Stimulated activated CD8-positive, alpha-beta memory T cell treated with anti-CD3 and anti-CD28 coated beads, Interleukin-15, amount 100 ng/mL, for 48 hours (primary cell): ENCODE measurements at regions not wholly inside any gene's neighbourhood (a gene's known extent, or its start where the extent isn't known, plus 50 kb on each side); places are given as distances from the start of the nearest gene placed in this dataset.

Source experiments
- DNase-seq, 2 donors: peaks; one replicate each; pipeline ENCODE4 v3.0.0-alpha.2; 2020; ENCODE audit warnings: low read depth in 2 of 2

DNA sequence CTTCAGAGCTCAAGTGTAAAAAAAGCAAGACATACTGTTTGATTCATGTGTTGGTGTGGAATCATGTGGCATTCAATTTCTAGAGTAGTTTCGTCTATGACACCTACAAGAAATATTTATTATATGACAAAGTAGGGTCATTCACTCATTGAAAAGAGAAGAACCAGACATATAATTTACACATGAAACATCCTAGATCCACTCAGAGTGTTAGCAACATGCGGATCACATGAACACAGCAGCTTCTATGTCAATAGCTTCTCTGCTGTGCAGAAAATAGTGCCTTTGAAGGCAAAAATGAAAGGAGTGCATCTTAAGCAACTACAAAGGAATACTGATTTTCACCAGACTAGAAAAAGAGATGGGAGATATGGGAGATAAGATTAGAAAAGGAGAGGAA is 569.8 kb downstream of the RPS29 start:
- DNase-seq: no peak

DNA sequence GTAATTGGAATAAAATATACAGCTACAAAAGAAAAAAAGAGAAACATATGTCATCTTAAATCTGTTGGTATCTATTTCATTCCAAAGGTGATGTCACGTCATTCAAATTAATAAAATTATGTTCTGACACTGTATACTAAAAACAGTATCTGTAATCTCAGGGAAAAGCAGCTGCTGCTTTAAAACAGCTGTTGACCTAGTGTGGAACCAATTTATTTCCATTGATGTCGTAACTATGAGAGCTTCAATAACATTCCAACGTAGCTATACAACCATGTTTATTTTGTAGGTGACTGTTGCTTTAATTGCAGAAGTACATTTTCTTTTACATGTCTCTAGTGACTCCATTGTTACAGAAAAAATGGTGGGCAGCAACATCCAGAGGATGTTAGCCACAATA is 571.7 kb downstream of the RPS29 start:
- no peak for DNase-seq

DNA sequence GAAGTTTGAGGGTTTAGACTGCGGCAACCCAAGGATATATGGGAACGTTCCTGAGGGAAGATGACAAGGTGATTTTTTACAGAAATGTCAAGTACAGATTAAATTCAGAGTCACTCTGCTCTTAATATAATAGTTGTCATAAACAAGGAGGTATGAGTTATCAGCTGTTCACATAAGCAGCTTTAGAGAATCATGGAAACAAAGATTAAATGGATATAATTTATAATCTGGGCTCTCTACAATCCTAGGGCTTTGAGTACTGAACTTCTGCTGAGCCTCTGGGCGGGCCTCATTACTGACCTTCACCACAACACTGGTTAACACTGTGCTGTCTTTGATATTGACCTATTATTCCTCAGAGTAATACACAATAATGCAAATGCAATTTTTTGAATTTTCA is 577.8 kb downstream of the RPS29 start:
- no peak for DNase-seq

DNA sequence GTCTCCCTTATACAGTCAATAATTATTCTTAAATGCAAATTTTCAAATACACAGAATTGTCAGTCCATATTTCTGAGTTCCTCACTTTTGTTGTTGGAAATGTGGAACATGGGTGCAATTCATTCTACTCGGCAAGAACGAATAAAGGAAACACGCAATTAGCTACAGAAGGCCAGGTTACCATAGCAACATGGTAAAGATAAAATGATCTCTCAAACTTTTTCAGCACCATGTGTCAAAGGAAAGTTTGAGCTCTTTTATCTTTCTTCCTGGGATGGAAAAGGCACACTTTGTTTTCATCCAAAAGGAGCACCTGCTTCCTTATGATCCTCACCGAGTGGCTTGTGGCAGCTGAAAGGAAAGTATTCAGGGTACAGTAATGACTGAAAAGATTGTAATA is 595.0 kb downstream of the RPS29 start:
- DNase-seq: no peak

DNA sequence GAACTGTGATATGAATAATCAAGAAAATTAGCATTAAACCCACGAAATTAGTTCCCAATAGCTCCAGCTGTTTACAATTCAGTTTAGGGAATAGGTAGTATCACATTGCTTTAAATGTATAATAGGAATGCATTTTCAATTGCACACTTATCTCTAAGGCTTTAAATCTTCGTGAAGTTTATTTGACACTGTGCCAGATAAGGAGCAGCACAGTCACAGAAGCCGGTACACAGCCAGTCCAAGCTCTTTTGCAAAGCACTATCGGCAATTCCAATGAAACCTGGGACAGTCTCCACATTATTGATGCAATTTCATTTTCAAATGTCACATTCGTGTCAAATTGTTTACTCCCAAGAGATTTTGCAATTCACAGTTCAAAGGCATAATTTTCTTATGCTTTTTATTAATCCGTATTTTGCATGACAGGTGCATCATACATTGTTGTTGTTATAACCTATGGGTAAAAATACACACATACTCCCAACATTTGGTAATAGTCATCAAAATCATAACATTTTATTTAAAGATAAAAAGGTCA is 602.8 kb downstream of the RPS29 start:
- no peak for DNase-seq

DNA sequence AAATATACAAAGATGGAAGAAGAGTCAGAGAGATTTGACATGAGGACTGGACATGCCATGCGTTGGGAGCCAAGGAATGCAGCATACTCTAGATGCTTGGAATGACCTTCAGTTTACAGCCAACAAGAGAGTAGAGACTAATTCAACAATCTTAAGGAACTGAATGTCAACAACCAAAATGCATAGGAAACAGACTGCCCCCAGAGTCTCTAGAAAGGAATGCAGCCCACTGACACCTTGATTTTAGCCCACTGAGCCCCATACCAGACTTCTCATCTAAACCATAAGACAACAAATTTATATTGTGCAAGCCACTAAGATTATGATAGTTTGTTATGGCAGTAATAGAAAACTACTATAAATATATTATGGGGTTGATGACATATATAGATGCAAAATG is 611.2 kb downstream of the RPS29 start:
- DNase-seq: no peak

DNA sequence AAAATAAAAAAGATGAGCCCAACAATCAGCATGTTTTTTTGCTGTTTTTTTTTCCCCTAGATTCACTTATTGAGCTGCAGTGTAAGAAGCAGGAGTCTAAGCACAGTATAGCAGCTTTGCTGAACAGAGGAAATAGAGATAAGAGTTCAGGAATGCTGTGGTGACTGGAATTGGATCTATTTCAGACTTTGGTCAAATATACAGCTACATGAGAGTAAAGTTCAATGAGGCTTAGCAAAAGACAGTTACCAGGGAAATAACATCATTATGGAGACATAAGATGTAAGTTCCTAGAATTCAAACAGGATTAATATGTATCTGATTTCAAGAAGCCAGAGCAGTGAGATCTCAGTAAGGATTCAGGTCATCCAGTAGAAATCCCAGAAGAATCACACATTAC is 613.0 kb downstream of the RPS29 start:
- DNase-seq: no peak

DNA sequence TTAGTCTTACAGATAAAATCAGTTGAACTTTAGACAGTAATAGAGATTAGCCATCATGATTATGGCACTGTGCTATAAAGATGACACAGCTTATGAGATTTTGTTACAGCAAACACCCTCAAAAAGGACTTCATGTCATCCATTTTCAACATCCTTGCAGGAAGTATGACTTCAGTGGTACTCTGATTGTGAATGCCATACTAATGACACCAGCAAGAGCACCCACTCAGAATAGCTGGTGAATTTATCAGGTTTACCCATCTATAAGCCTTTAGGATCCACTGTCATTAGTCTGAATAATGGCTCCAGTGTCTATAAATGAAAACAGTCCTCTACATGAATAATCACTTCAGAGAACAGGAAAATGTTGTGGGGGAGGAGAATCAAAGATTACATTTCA is 615.2 kb downstream of the RPS29 start:
- no peak for DNase-seq

DNA sequence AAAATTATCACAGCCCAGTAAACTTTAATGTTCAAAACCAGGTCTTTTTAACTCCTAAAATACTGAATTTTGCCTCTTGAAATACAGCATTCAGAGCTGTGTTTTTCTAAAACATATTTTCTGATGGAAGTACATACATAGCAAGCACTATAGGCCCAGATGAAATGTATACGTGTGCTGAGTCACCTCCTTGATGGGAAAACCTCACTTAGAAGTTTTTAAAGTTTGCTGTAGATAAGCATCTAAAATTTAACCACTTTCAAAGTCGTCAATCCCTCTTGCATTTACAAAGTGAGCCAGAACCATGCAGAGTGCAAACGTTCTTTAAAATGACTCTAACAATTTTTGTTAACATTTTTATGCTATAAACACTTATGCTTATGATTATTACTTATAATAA is 618.8 kb downstream of the RPS29 start:
- no peak for DNase-seq

DNA sequence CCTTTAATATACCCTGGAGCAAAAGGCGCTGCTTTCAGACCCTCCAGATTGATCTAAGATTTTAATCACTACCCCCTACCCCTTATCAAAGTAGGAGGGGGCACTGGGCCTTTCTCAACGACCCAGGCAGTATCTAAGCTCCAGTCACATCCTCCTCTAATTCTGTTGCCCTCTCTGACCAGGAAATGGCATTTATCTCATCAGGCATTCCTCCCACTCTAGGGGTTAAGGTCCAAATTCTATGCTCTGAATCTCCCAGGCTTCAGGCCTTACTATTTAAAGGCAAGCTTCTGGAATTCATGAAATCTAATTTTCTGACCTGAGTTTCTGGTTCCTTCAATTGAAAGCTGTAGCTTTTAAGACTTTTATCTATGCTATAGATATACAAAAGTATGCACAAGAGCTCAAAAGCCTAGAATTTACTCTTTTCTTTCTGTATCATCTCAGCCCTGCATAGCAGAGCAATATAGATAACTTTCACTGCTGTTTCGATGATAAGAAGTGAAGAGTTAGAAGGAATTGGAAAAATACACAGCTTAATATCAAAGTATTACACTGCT is 622.9 kb downstream of the RPS29 start:
- no peak for DNase-seq

DNA sequence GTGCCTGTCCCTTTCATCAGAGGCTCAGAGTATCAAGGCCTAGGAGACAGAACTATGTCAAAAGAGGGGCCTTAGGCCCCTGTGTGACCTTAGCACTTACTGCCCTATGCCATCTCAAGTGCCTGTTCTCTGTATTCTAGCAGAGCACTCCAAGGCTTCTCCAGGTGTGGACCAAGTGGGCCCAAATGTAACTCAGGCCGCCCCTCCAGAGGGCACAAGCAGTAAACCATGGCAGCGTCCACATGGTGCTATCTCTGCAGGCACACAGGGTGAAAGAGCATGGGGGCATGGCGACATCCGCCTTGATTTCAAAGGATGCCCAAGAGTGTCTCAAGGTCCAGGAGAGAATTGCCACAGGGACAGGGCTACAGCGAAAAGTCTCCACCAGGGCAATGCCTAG is 628.7 kb downstream of the RPS29 start:
- no peak for DNase-seq

DNA sequence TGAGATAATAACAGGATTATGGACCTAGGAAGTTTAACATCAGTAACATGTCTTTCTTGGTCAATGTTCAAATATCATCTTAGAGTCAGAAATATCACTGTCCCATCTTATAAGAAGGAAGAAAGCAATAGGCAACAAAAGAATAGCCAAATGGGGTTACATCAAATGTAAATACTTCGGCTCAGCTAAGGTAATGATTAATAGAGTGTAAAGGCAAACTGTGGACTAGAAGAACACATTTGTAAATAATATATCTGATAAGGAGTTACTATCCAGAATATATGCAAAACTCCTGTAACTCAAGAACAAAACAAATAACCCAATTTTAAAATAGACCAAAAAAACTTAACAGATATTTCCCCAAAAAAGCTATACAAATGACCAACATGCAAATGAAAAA is 630.3 kb downstream of the RPS29 start:
- no peak for DNase-seq

DNA sequence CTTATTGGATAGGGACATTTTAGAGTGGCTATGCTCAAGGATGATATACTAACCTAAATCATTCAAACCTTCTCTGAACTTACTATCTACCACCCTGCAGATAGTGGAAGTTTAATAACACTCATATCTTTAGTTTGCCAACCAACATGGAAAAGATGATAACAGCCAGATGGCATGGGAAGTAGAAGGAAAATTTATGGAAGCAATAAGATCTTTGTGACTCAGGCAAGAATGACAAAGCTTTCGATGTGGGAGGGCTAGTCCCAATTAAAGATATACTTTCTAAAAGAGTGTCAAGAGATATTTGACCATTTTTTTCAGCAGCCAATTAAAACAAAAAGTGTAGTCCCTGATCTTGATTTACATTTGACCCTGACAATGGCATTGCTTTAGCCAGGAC is 631.7 kb downstream of the RPS29 start:
- no peak for DNase-seq

DNA sequence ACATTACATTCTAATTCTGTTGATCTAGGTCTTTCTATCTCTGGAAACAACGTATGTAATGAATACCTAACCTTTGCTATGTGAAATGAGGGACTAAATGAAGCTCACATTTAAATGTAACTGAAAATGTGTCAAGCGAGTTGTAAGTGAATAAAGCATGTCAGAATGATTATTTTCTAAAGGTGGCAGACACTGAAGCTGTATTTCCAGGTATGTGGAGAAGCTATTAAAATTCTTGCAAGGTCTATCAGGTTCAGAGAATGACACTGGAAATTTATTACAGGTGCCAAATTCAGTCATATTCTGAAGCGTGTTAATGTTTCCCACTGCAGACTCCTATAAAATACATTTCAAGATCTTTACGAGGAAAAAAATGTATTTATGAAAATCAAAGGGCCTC is 641.4 kb downstream of the RPS29 start:
- DNase-seq: no peak

DNA sequence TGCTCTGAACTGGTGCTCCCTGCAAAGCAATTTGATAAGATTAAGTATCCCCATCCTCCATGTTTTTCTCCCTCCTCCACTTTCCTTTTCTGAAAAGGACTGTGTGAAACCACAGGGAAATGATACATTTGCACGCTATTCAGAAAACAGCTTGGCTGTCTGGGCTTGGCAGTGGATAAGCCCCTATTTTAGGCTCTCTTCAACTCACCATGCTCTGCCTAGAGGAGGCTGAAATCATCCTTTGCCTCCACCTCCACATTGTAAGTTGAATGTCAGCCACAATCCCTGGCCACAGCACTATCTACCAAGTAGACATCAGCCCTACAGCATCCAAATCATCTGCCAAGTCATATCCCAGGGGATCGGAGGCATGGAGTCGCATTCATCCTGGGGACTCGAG is 642.3 kb downstream of the RPS29 start:
- DNase-seq: no peak

DNA sequence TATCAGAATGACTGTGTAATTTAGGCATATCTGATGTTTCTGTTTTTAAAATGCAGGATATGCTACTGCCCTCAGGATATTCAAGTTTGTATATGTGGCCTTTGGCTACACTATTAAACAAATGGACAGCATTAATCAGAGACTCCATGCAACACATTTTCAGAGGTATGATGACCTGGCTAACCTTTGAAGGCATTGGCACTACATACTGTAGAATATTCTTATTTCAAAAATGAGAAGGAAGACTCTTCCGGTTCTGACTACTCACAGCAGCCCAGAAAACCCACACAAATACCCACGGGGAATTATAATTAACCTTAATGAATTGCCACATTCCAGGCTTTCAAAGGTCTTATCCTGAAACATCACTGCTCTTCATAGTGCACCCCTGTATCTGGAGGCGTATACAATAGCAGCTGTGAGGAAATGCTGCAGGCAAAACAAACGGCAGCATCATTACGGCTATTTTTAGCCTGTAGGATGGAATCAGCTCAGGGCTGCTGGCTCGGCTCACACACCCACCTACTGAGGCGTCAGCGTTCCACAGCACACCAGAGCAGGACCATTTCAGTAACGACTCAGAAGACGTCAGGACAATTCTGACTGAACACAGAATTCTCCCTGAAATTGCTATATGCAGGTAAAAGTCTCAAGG is 648.5 kb downstream of the RPS29 start:
- DNase-seq: no peak

DNA sequence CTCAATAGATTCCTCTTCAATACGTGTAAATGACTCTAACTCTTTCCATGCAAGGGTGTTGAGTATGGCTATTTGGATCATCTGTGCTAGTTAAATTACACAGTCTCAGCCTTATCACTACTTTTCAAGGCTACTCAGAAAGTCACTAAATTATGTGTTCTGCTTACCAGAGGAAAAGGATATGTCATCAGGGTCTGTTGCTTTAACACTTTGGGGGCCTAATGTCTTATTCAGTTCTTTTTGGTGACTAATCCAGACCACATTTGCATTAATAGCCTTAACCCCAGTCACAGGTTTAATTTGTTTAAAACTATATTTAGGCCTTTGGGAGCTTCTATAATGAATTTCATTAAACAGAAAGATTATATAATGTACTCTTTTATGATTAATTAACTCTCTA is 649.3 kb downstream of the RPS29 start:
- no peak for DNase-seq

DNA sequence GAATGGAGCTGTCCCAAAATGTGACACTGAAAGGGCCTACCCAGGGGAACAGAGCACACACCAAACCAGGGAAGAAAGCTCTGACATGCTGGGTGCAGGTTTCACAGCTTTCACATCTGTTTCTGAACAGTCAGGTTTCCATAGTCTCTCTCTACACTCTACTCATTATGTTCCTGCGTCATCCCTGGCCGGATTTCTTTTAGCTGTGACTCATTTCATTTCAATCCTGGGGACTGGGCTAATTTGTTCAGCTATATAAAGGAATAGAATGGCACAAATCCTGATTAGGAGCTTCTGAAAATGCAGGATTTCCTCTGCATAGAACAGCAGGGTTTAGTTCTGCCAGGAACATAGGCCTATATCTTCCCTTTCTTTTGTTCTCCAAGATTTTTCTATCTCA is 649.8 kb downstream of the RPS29 start:
- no peak for DNase-seq

DNA sequence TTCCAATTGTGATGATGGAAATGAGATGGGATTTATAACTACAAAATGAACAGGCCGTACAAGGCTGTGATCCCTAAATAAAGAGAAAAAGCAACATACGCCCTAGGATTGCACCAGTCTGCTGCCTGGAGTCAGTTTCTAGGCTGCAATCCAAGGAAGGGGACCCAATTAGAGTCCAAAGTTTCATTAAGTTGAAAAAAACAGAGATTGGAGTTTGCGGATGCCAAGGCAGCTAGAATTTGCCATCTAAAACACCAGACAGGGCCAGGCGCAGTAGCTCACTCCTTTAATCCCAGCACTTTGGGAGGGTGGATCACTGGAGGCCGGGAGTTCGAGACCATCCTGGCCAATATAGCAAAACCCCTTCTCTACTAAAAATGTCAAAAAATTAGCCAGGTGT is 661.0 kb downstream of the RPS29 start:
- DNase-seq: no peak

DNA sequence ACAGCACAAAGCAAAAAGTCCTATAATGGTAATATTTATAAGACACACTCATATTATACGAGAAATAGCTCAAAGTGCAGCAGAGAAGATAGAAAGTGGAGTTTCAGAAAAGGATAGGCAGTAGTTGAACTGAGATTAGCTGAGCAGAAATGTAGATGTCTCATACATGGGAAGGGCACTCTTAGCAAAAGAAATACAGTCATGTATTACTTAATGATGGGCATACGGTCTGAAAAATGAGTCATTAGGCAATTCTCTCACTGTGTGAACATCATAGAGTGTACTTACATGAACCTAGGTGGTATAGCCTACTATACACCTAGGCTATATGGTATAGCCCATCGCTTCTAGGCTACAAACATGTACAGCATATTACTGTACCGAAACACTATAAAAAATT is 671.3 kb downstream of the RPS29 start:
- no peak for DNase-seq

DNA sequence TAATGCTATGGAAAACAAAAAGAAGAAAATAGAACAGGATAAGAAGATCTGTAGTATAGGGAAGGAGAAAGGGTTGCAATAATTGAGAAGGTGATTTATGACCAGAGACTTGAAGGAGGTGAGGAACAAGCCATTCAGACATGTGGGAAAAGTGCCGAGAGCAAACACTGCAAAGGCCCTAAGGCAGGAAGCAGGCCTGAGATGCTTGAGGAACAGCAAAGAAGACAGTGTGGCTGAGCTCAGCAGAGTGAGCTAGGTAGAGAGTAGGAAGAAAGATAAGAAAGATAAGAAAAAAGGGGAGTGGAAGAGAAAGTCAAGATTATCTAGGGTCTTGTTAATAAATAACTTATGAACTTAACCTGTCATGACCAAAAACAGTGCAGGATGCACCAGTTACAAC is 671.8 kb downstream of the RPS29 start:
- no peak for DNase-seq

DNA sequence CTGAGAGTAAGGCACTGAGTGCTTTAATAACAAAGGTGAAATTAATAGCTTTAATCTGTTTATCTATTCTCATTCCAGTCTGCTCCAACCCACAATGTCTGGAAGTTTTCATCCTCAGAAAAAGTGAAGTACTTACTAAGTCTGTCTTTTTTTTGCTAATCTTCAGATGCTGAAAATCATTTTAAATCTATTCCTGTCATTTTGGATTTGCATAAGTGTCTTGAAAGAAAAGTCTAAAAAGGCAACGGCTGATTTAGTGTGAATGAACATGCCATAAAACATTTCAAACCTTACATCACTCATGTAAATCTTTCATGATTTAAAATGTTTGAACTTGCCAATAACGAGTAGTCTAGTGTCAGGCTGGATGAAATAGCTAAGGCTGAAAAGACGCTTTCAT is 685.6 kb downstream of the RPS29 start:
- DNase-seq: no peak

DNA sequence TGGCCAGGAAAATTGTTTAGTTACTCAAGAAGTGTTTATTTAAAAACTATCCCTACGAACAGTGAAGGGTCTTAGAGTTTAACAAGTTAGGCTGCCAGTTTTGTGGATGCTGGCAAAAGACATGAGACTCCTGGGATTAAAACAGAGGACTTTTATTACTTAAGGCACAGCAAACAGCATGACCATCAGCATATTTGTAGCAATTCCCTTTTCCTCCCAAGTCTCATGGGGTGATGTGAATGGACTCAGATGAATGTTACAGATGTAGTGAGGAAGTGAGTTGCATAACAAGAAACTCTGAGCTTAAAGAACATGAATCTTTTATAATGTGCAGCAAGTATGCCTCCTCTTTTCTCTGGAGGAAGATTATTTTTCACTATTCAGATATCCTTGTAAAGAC is 695.8 kb downstream of the RPS29 start:
- no peak for DNase-seq

DNA sequence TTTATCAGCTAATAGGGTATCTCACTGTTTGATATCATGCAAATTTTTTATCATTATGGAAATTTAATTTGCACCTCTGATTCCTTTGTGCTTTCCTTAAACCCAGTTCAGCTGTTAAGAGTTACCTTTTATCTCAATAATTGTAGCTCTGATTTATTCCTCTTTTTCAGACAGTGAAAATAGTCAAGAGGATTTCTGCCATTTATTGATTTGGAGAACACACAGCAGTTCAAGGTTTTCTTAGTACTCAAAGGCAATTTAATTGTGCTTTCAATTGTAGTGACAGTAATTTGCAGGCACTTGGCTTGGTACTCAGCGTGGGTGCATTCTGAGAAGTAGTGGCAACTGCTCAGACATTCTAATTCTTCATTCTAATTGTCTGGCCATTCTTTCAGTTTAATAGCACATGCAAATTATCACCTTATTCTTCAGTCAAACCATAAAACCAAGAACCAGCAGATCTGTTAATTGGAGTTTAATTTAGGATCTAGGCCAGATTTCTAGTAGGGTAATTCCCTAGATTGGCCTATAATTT is 709.3 kb downstream of the RPS29 start:
- DNase-seq: no peak
